DOHH2 (cell line): ENCODE measurements at regions not wholly inside any gene's neighbourhood (a gene's known extent, or its start where the extent isn't known, plus 50 kb on each side); places are given as distances from the start of the nearest gene placed in this dataset.

Source experiments
- H3F3A ChIP-seq: fragments of 200-600 bp; sonication (generic), shearing (Covaris generic); 2 replicates; pipeline ENCODE4 v1.6.0; 2016; ENCODE audit warnings: antibody characterized with exemption, mild to moderate bottlenecking; ENCODE audit not compliant: control insufficient read depth, insufficient read depth
- H3K27ac ChIP-seq: fragments of 200-600 bp; sonication (generic); 2 replicates; pipeline ENCODE4 v1.5.1; 2014; ENCODE audit warnings: low read depth, mild to moderate bottlenecking, low read length, moderate library complexity
- H3K27me3 ChIP-seq: fragments of 200-600 bp; sonication (generic); 2 replicates; pipeline ENCODE4 v1.6.1; 2014; ENCODE audit warnings: mild to moderate bottlenecking, low read length, mixed read lengths; ENCODE audit not compliant: control insufficient read depth
- H3K36me3 ChIP-seq: fragments of 200-600 bp; sonication (generic); 2 replicates; pipeline ENCODE4 v1.6.1; 2014; ENCODE audit warnings: mild to moderate bottlenecking, low read length, moderate library complexity, mixed read lengths; ENCODE audit not compliant: control insufficient read depth
- H3K4me1 ChIP-seq: fragments of 200-600 bp; sonication (generic); 2 replicates; pipeline ENCODE4 v1.6.1; 2014; ENCODE audit warnings: mild to moderate bottlenecking, low read length, mixed read lengths; ENCODE audit not compliant: control insufficient read depth
- H3K4me2 ChIP-seq: fragments of 200-600 bp; sonication (generic); 2 replicates; pipeline ENCODE4 v1.6.0; 2014; ENCODE audit warnings: mild to moderate bottlenecking, low read length, moderate library complexity
- H3K4me3 ChIP-seq: fragments of 200-600 bp; sonication (generic); 2 replicates; pipeline ENCODE4 v1.5.1; 2014; ENCODE audit warnings: mild to moderate bottlenecking, low read length, mixed read lengths
- H3K79me2 ChIP-seq: fragments of 200-600 bp; sonication (generic); 2 replicates; pipeline ENCODE4 v1.6.1; 2014; ENCODE audit warnings: mild to moderate bottlenecking, low read length, mixed read lengths; ENCODE audit not compliant: control insufficient read depth
- H3K9me2 ChIP-seq: fragments of 200-600 bp; sonication (generic); replicated peaks from 2 replicates; pipeline ENCODE4 v1.6.1; 2014; ENCODE audit warnings: mild to moderate bottlenecking, low read length, mixed read lengths; ENCODE audit not compliant: control insufficient read depth
- H3K9me3 ChIP-seq: fragments of 200-600 bp; sonication (generic); 2 replicates; pipeline ENCODE4 v1.6.1; 2014; ENCODE audit warnings: antibody characterized with exemption, low read length, mixed read lengths; ENCODE audit not compliant: control insufficient read depth, insufficient read depth
- H4K20me1 ChIP-seq: fragments of 200-600 bp; sonication (generic); 2 replicates; pipeline ENCODE4 v1.6.0; 2014; ENCODE audit warnings: low read depth, mild to moderate bottlenecking, antibody characterized with exemption, low read length, moderate library complexity; ENCODE audit not compliant: control insufficient read depth, insufficient read depth
- CTCF ChIP-seq: fragments of 200-600 bp; sonication (generic); IDR thresholded peaks from one replicate; pipeline ENCODE4 v1.5.1; 2014; ENCODE audit warnings: antibody characterized with exemption, mild to moderate bottlenecking, low read depth, low read length; ENCODE audit not compliant: poor library complexity, severe bottlenecking
- EZH2phosphoT487 ChIP-seq: fragments of 200-600 bp; sonication (generic); IDR thresholded peaks from 2 replicates; pipeline ENCODE4 v1.6.1; 2017; ENCODE audit warnings: borderline replicate concordance, mild to moderate bottlenecking, antibody characterized with exemption, low read length, moderate library complexity, mixed read lengths

- H3K9me2 ChIP-seq = no peaks in the 10 kb centered on the region
- H4K20me1 ChIP-seq = no peaks in the 10 kb centered on the region
- H3K4me3 ChIP-seq = no peak overlapping the region
- H3K36me3 ChIP-seq = no peaks in the 10 kb centered on the region
- H3K27ac ChIP-seq = no peak overlapping the region
- no peaks in the 10 kb centered on the region for H3K27me3 ChIP-seq
- H3F3A ChIP-seq = no peaks in the 10 kb centered on the region
- no peak overlapping the region for H3K4me2 ChIP-seq
- H3K4me1 ChIP-seq = no peaks in the 10 kb centered on the region
- H3K79me2 ChIP-seq = no peaks in the 10 kb centered on the region
- H3K9me3 ChIP-seq = peaks cover 14% of the 10 kb centered on the region
- TF ChIP-seq CTCF = no peak
- no peak for TF ChIP-seq EZH2phosphoT487
Observed at GRCh38 chr20:43809206-43809819, 82.5 kb upstream of the GTSF1L start.

GRCh38 chr20:43804781-43805180, 78.0 kb upstream of the GTSF1L start:
- peaks cover 4% of the 10 kb centered on the region; the same call in 1 of the 2 replicates for H3K27me3 ChIP-seq
- no peaks in the 10 kb centered on the region for H3K79me2 ChIP-seq
- no peaks in the 10 kb centered on the region for H3K4me1 ChIP-seq
- no peak overlapping the region for H3K27ac ChIP-seq
- no peak for TF ChIP-seq CTCF
- no peak for TF ChIP-seq EZH2phosphoT487
- H4K20me1 ChIP-seq = no peaks in the 10 kb centered on the region
- H3K9me3 ChIP-seq = peaks cover 6% of the 10 kb centered on the region
- H3K36me3 ChIP-seq = no peaks in the 10 kb centered on the region
- H3K4me2 ChIP-seq = no peak overlapping the region
- H3K9me2 ChIP-seq = no peaks in the 10 kb centered on the region
- H3F3A ChIP-seq = no peaks in the 10 kb centered on the region
- H3K4me3 ChIP-seq = no peak overlapping the region

- Histone ChIP-seq H3K4me3 (no peak overlapping the region), H3K9me2 (no peaks in the 10 kb centered on the region), H3K36me3 (no peaks in the 10 kb centered on the region), H4K20me1 (no peaks in the 10 kb centered on the region), H3K9me3 (no peaks in the 10 kb centered on the region), H3K27ac (no peak overlapping the region), H3K79me2 (no peaks in the 10 kb centered on the region), H3K4me2 (no peak overlapping the region), H3F3A (no peaks in the 10 kb centered on the region), H3K4me1 (no peaks in the 10 kb centered on the region), H3K27me3 (peaks cover 19% of the 10 kb centered on the region)
- TF ChIP-seq CTCF = no peak
- no peak for TF ChIP-seq EZH2phosphoT487
Observed at GRCh38 chr20:43803276-43803675, 76.5 kb upstream of the GTSF1L start.

GRCh38 chr20:43800186-43800585, 73.4 kb upstream of the GTSF1L start:
- Histone ChIP-seq H3K36me3 (no peaks in the 10 kb centered on the region), H3K27me3 (peaks cover 23% of the 10 kb centered on the region), H3K4me1 (no peaks in the 10 kb centered on the region), H3K9me3 (no peaks in the 10 kb centered on the region), H3K4me2 (no peak overlapping the region), H3K9me2 (no peaks in the 10 kb centered on the region), H3K27ac (no peak overlapping the region), H3K4me3 (no peak overlapping the region), H3K79me2 (no peaks in the 10 kb centered on the region), H3F3A (no peaks in the 10 kb centered on the region), H4K20me1 (no peaks in the 10 kb centered on the region)
- TF ChIP-seq EZH2phosphoT487 (no peak), CTCF (no peak)
